Activated CD4-positive, alpha-beta memory T cell treated with anti-CD3 and anti-CD28 coated beads for 36 hours (primary cell): ENCODE measurements at regions not wholly inside any gene's neighbourhood (a gene's known extent, or its start where the extent isn't known, plus 50 kb on each side); places are given as distances from the start of the nearest gene placed in this dataset.
"Not testable (repeated sequence)": the region's sequence is repeated elsewhere in the genome, so short reads cannot be mapped to it uniquely, and the experiment has no call there.

ENCODE experiments used
- CTCF ChIA-PET: fragments of 350-600 bp; sonication (Branson Sonifier 250); formaldehyde crosslinking; loops from one replicate; lab custom pipeline; 2021; ENCODE audit warnings: antibody characterized with exemption, inconsistent platforms; lab: Charles Lee
- POLR2A ChIA-PET: fragments of 350-600 bp; sonication (Branson Sonifier 250); formaldehyde crosslinking; loops from one replicate; lab custom pipeline; 2021; ENCODE audit warnings: antibody characterized with exemption; lab: Charles Lee
- DNase-seq: peaks from one replicate; pipeline ENCODE4 v3.0.0-alpha.2; 2020
- H3K27ac Mint-ChIP-seq: one replicate; pipeline ENCODE4 v1.8.0; 2021; ENCODE audit warnings: mixed read lengths
- H3K27me3 Mint-ChIP-seq: one replicate; pipeline ENCODE4 v1.8.0; 2021; ENCODE audit warnings: mixed read lengths
- H3K36me3 Mint-ChIP-seq: one replicate; pipeline ENCODE4 v1.8.0; 2021; ENCODE audit warnings: mixed read lengths
- H3K4me1 Mint-ChIP-seq: one replicate; pipeline ENCODE4 v1.8.0; 2021; ENCODE audit warnings: low read depth, mixed read lengths
- H3K4me3 Mint-ChIP-seq: one replicate; pipeline ENCODE4 v1.8.0; 2021; ENCODE audit warnings: mild to moderate bottlenecking, mixed read lengths
- H3K9me3 Mint-ChIP-seq: one replicate; pipeline ENCODE4 v1.8.0; 2021; ENCODE audit warnings: mixed read lengths
- intact Hi-C: fragments of 100-400 bp; cut with micrococcal nuclease; formaldehyde crosslinking; loops from one replicate; pipeline ENCODE4 v1.15.1; 2023

GRCh38 chr18:25561918-25562317 lies 210.0 kb upstream of the ZNF521 start:
- POLR2A ChIA-PET = no interaction called here
- Mint-ChIP-seq H3K9me3 (no peaks in the 10 kb centered on the region), H3K4me1 (no peaks in the 10 kb centered on the region), H3K27me3 (no peaks in the 10 kb centered on the region), H3K4me3 (no peak overlapping the region), H3K27ac (no peak overlapping the region), H3K36me3 (no peaks in the 10 kb centered on the region)
- no peak for DNase-seq
- CTCF ChIA-PET = no interaction called here
- intact Hi-C loops = no loop called here

- H3K4me1 Mint-ChIP-seq = no peaks in the 10 kb centered on the region
- no peaks in the 10 kb centered on the region for H3K9me3 Mint-ChIP-seq
- H3K27ac Mint-ChIP-seq = no peak overlapping the region
- no peak overlapping the region for H3K4me3 Mint-ChIP-seq
- no peak for DNase-seq
- ChIA-PET CTCF (no interaction called here), POLR2A (no interaction called here)
- intact Hi-C loops = no loop called here
- no peaks in the 10 kb centered on the region for H3K36me3 Mint-ChIP-seq
- H3K27me3 Mint-ChIP-seq = no peaks in the 10 kb centered on the region
Measured at GRCh38 chr18:25560369-25560768, 208.4 kb upstream of the ZNF521 start.

GRCh38 chr18:25557011-25557410 lies 205.0 kb upstream of the ZNF521 start:
- ChIA-PET POLR2A (no interaction called here), CTCF (no interaction called here)
- Mint-ChIP-seq H3K27me3 (no peaks in the 10 kb centered on the region), H3K4me3 (no peak overlapping the region), H3K9me3 (no peaks in the 10 kb centered on the region), H3K4me1 (no peaks in the 10 kb centered on the region), H3K27ac (no peak overlapping the region), H3K36me3 (no peaks in the 10 kb centered on the region)
- intact Hi-C loops = no loop called here
- DNase-seq = no peak

- intact Hi-C loops = no loop called here
- ChIA-PET POLR2A (no interaction called here), CTCF (no interaction called here)
- no peak for DNase-seq
- Mint-ChIP-seq H3K27ac (no peak overlapping the region), H3K4me3 (no peak overlapping the region), H3K4me1 (no peaks in the 10 kb centered on the region), H3K9me3 (no peaks in the 10 kb centered on the region), H3K27me3 (no peaks in the 10 kb centered on the region), H3K36me3 (no peaks in the 10 kb centered on the region)
Measured at GRCh38 chr18:25553631-25554263, 201.8 kb upstream of the ZNF521 start.

GRCh38 chr18:25544546-25545287 lies 192.8 kb upstream of the ZNF521 start:
- DNase-seq = no peak
- Mint-ChIP-seq H3K27me3 (no peaks in the 10 kb centered on the region), H3K27ac (no peak overlapping the region), H3K9me3 (no peaks in the 10 kb centered on the region), H3K4me3 (no peak overlapping the region), H3K4me1 (no peaks in the 10 kb centered on the region), H3K36me3 (no peaks in the 10 kb centered on the region)
- ChIA-PET POLR2A (no interaction called here), CTCF (no interaction called here)
- intact Hi-C loops = no loop called here

GRCh38 chr18:25538175-25538922 lies 186.4 kb upstream of the ZNF521 start:
- no peaks in the 10 kb centered on the region for H3K36me3 Mint-ChIP-seq
- no peaks in the 10 kb centered on the region for H3K27me3 Mint-ChIP-seq
- no peak for DNase-seq
- intact Hi-C loops = no loop called here
- CTCF ChIA-PET = no interaction called here
- no peak overlapping the region for H3K27ac Mint-ChIP-seq
- H3K4me3 Mint-ChIP-seq = no peak overlapping the region
- peaks cover 4% of the 10 kb centered on the region for H3K9me3 Mint-ChIP-seq
- POLR2A ChIA-PET = interaction anchor here (0.6 kb wide), 1 partner anchor 379 kb away, joined by 4 read pairs; no protein-coding TSS in a partner anchor
- no peaks in the 10 kb centered on the region for H3K4me1 Mint-ChIP-seq

- H3K4me1 Mint-ChIP-seq = no peaks in the 10 kb centered on the region
- H3K9me3 Mint-ChIP-seq = peaks cover 4% of the 10 kb centered on the region
- no peaks in the 10 kb centered on the region for H3K27me3 Mint-ChIP-seq
- no peaks in the 10 kb centered on the region for H3K36me3 Mint-ChIP-seq
- H3K27ac Mint-ChIP-seq = no peak overlapping the region
- CTCF ChIA-PET = no interaction called here
- intact Hi-C loops = no loop called here
- no peak for DNase-seq
- no peak overlapping the region for H3K4me3 Mint-ChIP-seq
- POLR2A ChIA-PET = no interaction called here
Measured at GRCh38 chr18:25535495-25535894, 183.5 kb upstream of the ZNF521 start.

- Mint-ChIP-seq H3K4me1 (no peaks in the 10 kb centered on the region), H3K27ac (no peak overlapping the region), H3K27me3 (no peaks in the 10 kb centered on the region), H3K4me3 (no peak overlapping the region), H3K36me3 (no peaks in the 10 kb centered on the region), H3K9me3 (peaks cover 4% of the 10 kb centered on the region)
- POLR2A ChIA-PET = no interaction called here
- intact Hi-C loops = no loop called here
- DNase-seq = no peak
- CTCF ChIA-PET = no interaction called here
Measured at GRCh38 chr18:25534401-25534800, 182.4 kb upstream of the ZNF521 start.

- ChIA-PET POLR2A (no interaction called here), CTCF (no interaction called here)
- H3K4me1 Mint-ChIP-seq = no peaks in the 10 kb centered on the region
- H3K27ac Mint-ChIP-seq = no peak overlapping the region
- peaks cover 4% of the 10 kb centered on the region for H3K9me3 Mint-ChIP-seq
- no peak overlapping the region for H3K4me3 Mint-ChIP-seq
- H3K36me3 Mint-ChIP-seq = no peaks in the 10 kb centered on the region
- no peak for DNase-seq
- intact Hi-C loops = no loop called here
- no peaks in the 10 kb centered on the region for H3K27me3 Mint-ChIP-seq
Measured at GRCh38 chr18:25533218-25533617, 181.3 kb upstream of the ZNF521 start.

GRCh38 chr18:25531207-25531606 lies 179.2 kb upstream of the ZNF521 start:
- no peak overlapping the region for H3K4me3 Mint-ChIP-seq
- H3K27me3 Mint-ChIP-seq = no peaks in the 10 kb centered on the region
- H3K36me3 Mint-ChIP-seq = no peaks in the 10 kb centered on the region
- H3K4me1 Mint-ChIP-seq = no peaks in the 10 kb centered on the region
- no peak for DNase-seq
- H3K27ac Mint-ChIP-seq = no peak overlapping the region
- ChIA-PET CTCF (interaction anchor here (0.7 kb wide), 1 partner anchor 35 kb away, joined by 3 read pairs; no protein-coding TSS in a partner anchor), POLR2A (no interaction called here)
- intact Hi-C loops = no loop called here
- peaks cover 4% of the 10 kb centered on the region for H3K9me3 Mint-ChIP-seq

- POLR2A ChIA-PET, CTCF ChIA-PET, intact Hi-C loops, H3K36me3 Mint-ChIP-seq, H3K27ac Mint-ChIP-seq, H3K4me1 Mint-ChIP-seq, H3K27me3 Mint-ChIP-seq, H3K9me3 Mint-ChIP-seq, DNase-seq, H3K4me3 Mint-ChIP-seq: not testable (repeated sequence)
Measured at GRCh38 chr18:25525789-25526188, 173.8 kb upstream of the ZNF521 start.

- DNase-seq = no peak
- Mint-ChIP-seq H3K36me3 (no peaks in the 10 kb centered on the region), H3K4me1 (no peaks in the 10 kb centered on the region), H3K9me3 (peaks cover 7% of the 10 kb centered on the region), H3K27ac (no peak overlapping the region), H3K4me3 (no peak overlapping the region), H3K27me3 (no peaks in the 10 kb centered on the region)
- CTCF ChIA-PET = no interaction called here
- intact Hi-C loops = no loop called here
- POLR2A ChIA-PET = no interaction called here
Measured at GRCh38 chr18:25518716-25519053, 166.7 kb upstream of the ZNF521 start.
